ENCODE measurements at regions not wholly inside any gene's neighbourhood (a gene's known extent, or its start where the extent isn't known, plus 50 kb on each side); places are given as distances from the start of the nearest gene placed in this dataset.

GRCh38 chr11:91802475-91802874 is 422.1 kb upstream of the FAT3 start:
- H3K79me1 ChIP-seq (ENCODE audit: low read depth in 1 of 2, low read length in 2 of 2): no peaks in the 10 kb centered on the region
- no CpG with 5 or more reads among the region's 6 CpGs for WGBS, 2 experiments (ENCODE audit: extremely low coverage in 2 of 2, insufficient read length in 1 of 2)
- H3K4ac ChIP-seq (ENCODE audit: low read depth, low read length): no peak overlapping the region
- no peaks in the 10 kb centered on the region for H3K27me3 ChIP-seq (ENCODE audit: control insufficient read depth, insufficient read depth, low read length)
- no peak overlapping the region for H3K56ac ChIP-seq (ENCODE audit: extremely low read depth, insufficient read depth, low read length)
- H2AK5ac ChIP-seq (ENCODE audit: low read depth, low read length): no peak overlapping the region
- no peaks in the 10 kb centered on the region for H3K36me3 ChIP-seq (ENCODE audit: control insufficient read depth, insufficient read depth, low read length)
- intact Hi-C loops (cut with micrococcal nuclease): no loop called here
- no peak overlapping the region for H4K5ac ChIP-seq (ENCODE audit: low read depth, low read length)
- dilution Hi-C loops (cut with HindIII; ENCODE audit: low sequenced_read_pairs, unreplicated experiment): no loop called here
- no peak overlapping the region for H3K4me3 ChIP-seq (ENCODE audit: insufficient read depth, low read depth, low read length)
- no peak for TF ChIP-seq RCOR1 (IDR thresholded peaks at IDR 0.05; ENCODE audit: insufficient replicate concordance, low read length)
- TF ChIP-seq RFX5 (IDR thresholded peaks at IDR 0.05; ENCODE audit: low read depth, low read length): no peak
- TF ChIP-seq USF2 (IDR thresholded peaks at IDR 0.05; ENCODE audit: low read depth, low read length): no peak
- no peak for TF ChIP-seq RAD21 (IDR thresholded peaks at IDR 0.05; ENCODE audit: low read length)
- no peak for TF ChIP-seq CHD1 (IDR thresholded peaks at IDR 0.05; ENCODE audit: low read depth, low read length)
- TF ChIP-seq NFE2L2 (IDR thresholded peaks at IDR 0.05; ENCODE audit: low read depth, low read length): no peak
- TF ChIP-seq BHLHE40 (IDR thresholded peaks at IDR 0.05; ENCODE audit: low read depth, low read length): no peak
- TF ChIP-seq MAZ (IDR thresholded peaks at IDR 0.05; ENCODE audit: borderline replicate concordance, low read depth, low read length): no peak
- TF ChIP-seq MXI1 (IDR thresholded peaks at IDR 0.05; ENCODE audit: borderline replicate concordance, low read depth, low read length): no peak
- no peak for TF ChIP-seq SMC3 (IDR thresholded peaks at IDR 0.05; ENCODE audit: low read depth, low read length)
- no peak overlapping the region for H4K91ac ChIP-seq (ENCODE audit: insufficient read depth, low read depth, low read length)
- no peak overlapping the region for H3K9ac ChIP-seq (ENCODE audit: low read depth, low read length)
- BruUV-seq (replicated peaks): no TSS peak
- H3K9me3 ChIP-seq (ENCODE audit: control insufficient read depth, insufficient read depth, low read length): no peaks in the 10 kb centered on the region; the same call in 1 of the 2 replicates
- no peak for ATAC-seq (ENCODE audit: low read depth)
- no peak overlapping the region for H2BK20ac ChIP-seq (ENCODE audit: low read depth, low read length)
- H3K14ac ChIP-seq (replicated peaks; ENCODE audit: low read depth, low read length): no peak overlapping the region
- H2AK9ac ChIP-seq (replicated peaks; ENCODE audit: low read depth, low read length, poor library complexity): no peak overlapping the region
- no peak overlapping the region for H2AFZ ChIP-seq (replicated peaks; ENCODE audit: low read length, poor library complexity)
- no peak overlapping the region for H3K18ac ChIP-seq (ENCODE audit: low read depth, low read length)
- CTCF ChIA-PET: no interaction called here
- no peak overlapping the region for H3K27ac ChIP-seq (ENCODE audit: insufficient read depth, low read length)
- no peak overlapping the region for H2BK5ac ChIP-seq (ENCODE audit: low read depth, low read length, poor library complexity, severe bottlenecking)
- H3K4me1 ChIP-seq (ENCODE audit: control insufficient read depth, insufficient read depth, low read length): no peaks in the 10 kb centered on the region
- no peak overlapping the region for H2BK15ac ChIP-seq (ENCODE audit: low read depth, low read length)
- H4K20me1 ChIP-seq (ENCODE audit: insufficient read depth, low read length): no peaks in the 10 kb centered on the region
- H3K4me2 ChIP-seq (ENCODE audit: low read depth, low read length): no peak overlapping the region
- H2BK120ac ChIP-seq (ENCODE audit: low read depth, low read length): no peak overlapping the region
- H3K23ac ChIP-seq (ENCODE audit: low read depth, low read length): no peak overlapping the region
- in situ Hi-C loops (cut with MboI; ENCODE audit: low sequenced_read_pairs): no loop called here
- H4K8ac ChIP-seq (ENCODE audit: low read depth in 2 of 2, low read length in 2 of 2): no peak overlapping the region
- DNase-seq: no peak
- POLR2A ChIA-PET (ENCODE audit: unreplicated experiment): no interaction called here
- H3K9me1 ChIP-seq (ENCODE audit: insufficient read depth, low read length): no peaks in the 10 kb centered on the region

All from IMR-90 (cell line).